ENCODE measurements at regions not wholly inside any gene's neighbourhood (a gene's known extent, or its start where the extent isn't known, plus 50 kb on each side); places are given as distances from the start of the nearest gene placed in this dataset.

DNA sequence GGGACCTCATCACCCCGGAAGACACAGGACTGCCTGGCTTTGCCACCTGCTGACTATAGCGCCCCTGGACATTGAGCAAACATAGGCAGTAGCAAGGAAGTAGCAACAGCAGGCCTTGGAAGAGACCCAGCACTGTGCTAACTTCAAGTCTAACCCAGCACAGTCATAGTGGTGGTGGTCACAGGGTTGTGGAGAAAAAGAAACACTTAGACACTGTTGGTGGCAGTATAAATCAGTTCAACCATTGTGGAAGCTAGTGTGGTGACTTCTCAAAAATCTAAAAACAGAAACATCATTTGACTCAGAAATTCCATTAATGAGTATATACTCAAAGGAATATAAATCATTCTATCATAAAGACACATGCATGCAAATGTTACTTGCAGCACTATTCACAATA is 874.0 kb upstream of the EPHA5 start:
- H3K36me3 ChIP-seq = no peaks in the 10 kb centered on the region
- H3K4me1 ChIP-seq = no peaks in the 10 kb centered on the region
- H3K9me3 ChIP-seq = no peaks in the 10 kb centered on the region
- H3K27me3 ChIP-seq = no peaks in the 10 kb centered on the region
- H3K27ac ChIP-seq = no peak overlapping the region
- H3K4me3 ChIP-seq = no peak overlapping the region
- TF ChIP-seq EP300 (IDR thresholded peaks at IDR 0.05) (no peak), POLR2AphosphoS5 (IDR thresholded peaks at IDR 0.05) (no peak), POLR2A (IDR thresholded peaks at IDR 0.05) (no peak)
- TF ChIP-seq, protein P1, sequence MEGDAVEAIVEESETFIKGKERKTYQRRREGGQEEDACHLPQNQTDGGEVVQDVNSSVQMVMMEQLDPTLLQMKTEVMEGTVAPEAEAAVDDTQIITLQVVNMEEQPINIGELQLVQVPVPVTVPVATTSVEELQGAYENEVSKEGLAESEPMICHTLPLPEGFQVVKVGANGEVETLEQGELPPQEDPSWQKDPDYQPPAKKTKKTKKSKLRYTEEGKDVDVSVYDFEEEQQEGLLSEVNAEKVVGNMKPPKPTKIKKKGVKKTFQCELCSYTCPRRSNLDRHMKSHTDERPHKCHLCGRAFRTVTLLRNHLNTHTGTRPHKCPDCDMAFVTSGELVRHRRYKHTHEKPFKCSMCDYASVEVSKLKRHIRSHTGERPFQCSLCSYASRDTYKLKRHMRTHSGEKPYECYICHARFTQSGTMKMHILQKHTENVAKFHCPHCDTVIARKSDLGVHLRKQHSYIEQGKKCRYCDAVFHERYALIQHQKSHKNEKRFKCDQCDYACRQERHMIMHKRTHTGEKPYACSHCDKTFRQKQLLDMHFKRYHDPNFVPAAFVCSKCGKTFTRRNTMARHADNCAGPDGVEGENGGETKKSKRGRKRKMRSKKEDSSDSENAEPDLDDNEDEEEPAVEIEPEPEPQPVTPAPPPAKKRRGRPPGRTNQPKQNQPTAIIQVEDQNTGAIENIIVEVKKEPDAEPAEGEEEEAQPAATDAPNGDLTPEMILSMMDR (IDR thresholded peaks at IDR 0.05) = no peak
- intact Hi-C loops (cut with DNase I) = no loop called here
- DNase-seq = no peak
- WGBS, 2 donors = 81 to 85% methylated on average over 2 of the region's 2 CpGs

GRCh38 chr4:66539745-66540144 is 869.5 kb upstream of the EPHA5 start:
- Histone ChIP-seq H3K36me3 (no peaks in the 10 kb centered on the region), H3K4me1 (no peaks in the 10 kb centered on the region), H3K9me3 (no peaks in the 10 kb centered on the region), H3K27ac (no peak overlapping the region), H3K27me3 (no peaks in the 10 kb centered on the region), H3K4me3 (no peak overlapping the region)
- 65 to 66% methylated on average over 4 of the region's 4 CpGs for WGBS, 2 donors
- TF ChIP-seq EP300 (IDR thresholded peaks at IDR 0.05) = no peak
- TF ChIP-seq POLR2AphosphoS5 (IDR thresholded peaks at IDR 0.05) = no peak
- no peak for TF ChIP-seq POLR2A (IDR thresholded peaks at IDR 0.05)
- TF ChIP-seq, protein P1 (IDR thresholded peaks at IDR 0.05) = no peak
- no peak for DNase-seq
- intact Hi-C loops (cut with DNase I) = no loop called here

GRCh38 chr4:66524781-66525180 is 854.5 kb upstream of the EPHA5 start:
- H3K4me3 ChIP-seq = no peak overlapping the region
- H3K9me3 ChIP-seq = no peaks in the 10 kb centered on the region
- intact Hi-C loops (cut with DNase I) = no loop called here
- no peaks in the 10 kb centered on the region for H3K4me1 ChIP-seq
- no peaks in the 10 kb centered on the region for H3K27me3 ChIP-seq
- no peaks in the 10 kb centered on the region for H3K36me3 ChIP-seq
- TF ChIP-seq POLR2A (IDR thresholded peaks at IDR 0.05) (no peak), EP300 (IDR thresholded peaks at IDR 0.05) (no peak), POLR2AphosphoS5 (IDR thresholded peaks at IDR 0.05) (no peak)
- TF ChIP-seq, protein P1 (IDR thresholded peaks at IDR 0.05) = no peak
- 69 to 79% methylated on average over 3 of the region's 3 CpGs for WGBS, 2 donors
- DNase-seq = no peak
- no peak overlapping the region for H3K27ac ChIP-seq

DNA sequence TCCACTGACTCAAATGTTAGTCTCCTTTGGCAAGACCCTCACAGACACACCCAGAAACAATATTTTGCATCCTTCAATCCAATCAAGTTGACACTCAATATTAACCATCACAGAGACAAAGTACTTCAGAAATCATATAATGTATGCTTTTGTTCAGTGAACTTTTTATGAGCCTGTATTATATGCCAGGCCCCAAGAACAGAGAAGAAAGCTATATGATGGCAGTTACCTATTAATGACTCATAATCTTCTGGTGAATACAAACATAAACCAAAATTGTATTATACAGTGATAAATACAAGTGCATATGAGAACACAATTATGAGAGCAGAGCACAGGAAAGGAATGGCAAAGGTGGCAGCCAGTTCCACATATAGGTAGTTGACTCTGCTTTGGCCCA is 852.0 kb upstream of the EPHA5 start:
- Histone ChIP-seq H3K4me3 (no peak overlapping the region), H3K4me1 (no peaks in the 10 kb centered on the region), H3K36me3 (no peaks in the 10 kb centered on the region), H3K9me3 (no peaks in the 10 kb centered on the region), H3K27ac (no peak overlapping the region), H3K27me3 (no peaks in the 10 kb centered on the region)
- TF ChIP-seq, protein P1 (IDR thresholded peaks at IDR 0.05) = no peak
- TF ChIP-seq POLR2AphosphoS5 (IDR thresholded peaks at IDR 0.05) (no peak), EP300 (IDR thresholded peaks at IDR 0.05) (no peak), POLR2A (IDR thresholded peaks at IDR 0.05) (no peak)
- intact Hi-C loops (cut with DNase I) = no loop called here
- no peak for DNase-seq

DNA sequence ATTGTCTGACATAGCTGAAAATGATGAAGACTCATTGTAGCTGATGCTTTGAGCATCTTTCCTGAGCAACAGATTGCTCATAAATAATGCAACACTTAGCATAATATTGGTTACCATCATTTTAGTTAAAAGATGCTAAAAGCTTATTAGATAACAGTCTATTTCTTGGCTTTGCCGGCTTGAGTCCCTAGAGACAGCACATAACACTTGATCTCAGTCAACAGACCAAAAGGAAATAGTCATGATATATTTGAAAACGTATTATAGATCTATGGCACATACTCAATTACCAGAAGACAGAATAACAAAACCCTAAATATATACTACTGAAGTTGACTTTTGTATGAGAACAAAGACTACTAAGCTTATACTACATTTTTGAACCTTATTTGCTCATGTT is 846.7 kb upstream of the EPHA5 start:
- H3K36me3 ChIP-seq = no peaks in the 10 kb centered on the region
- intact Hi-C loops (cut with DNase I) = no loop called here

More for the DNA sequence above, 846.7 kb upstream of the EPHA5 start:
- H3K9me3 ChIP-seq = no peaks in the 10 kb centered on the region
- no peak overlapping the region for H3K27ac ChIP-seq
- H3K27me3 ChIP-seq = no peaks in the 10 kb centered on the region
- DNase-seq = no peak
- no peak overlapping the region for H3K4me3 ChIP-seq
- no peaks in the 10 kb centered on the region for H3K4me1 ChIP-seq
- TF ChIP-seq POLR2A (IDR thresholded peaks at IDR 0.05) (no peak), EP300 (IDR thresholded peaks at IDR 0.05) (no peak), POLR2AphosphoS5 (IDR thresholded peaks at IDR 0.05) (no peak)
- TF ChIP-seq, protein P1 (IDR thresholded peaks at IDR 0.05) = no peak
- WGBS, 2 donors = 73 to 75% methylated on average over 2 of the region's 2 CpGs
